ENCODE measurements at regions not wholly inside any gene's neighbourhood (a gene's known extent, or its start where the extent isn't known, plus 50 kb on each side); places are given as distances from the start of the nearest gene placed in this dataset.

- in situ Hi-C loops (cut with HindIII; ENCODE audit: low pct_unique_long_range_greater_than_20kb, low sequenced_read_pairs) = no loop called here
- no peak for TF ChIP-seq JUND (IDR thresholded peaks at IDR 0.05; ENCODE audit: low read depth)
- no peak for DNase-seq (ENCODE audit: low read depth in 1 of 2, low spot score in 1 of 2)
These were observed 319.7 kb upstream of the LRIG3 start for GRCh38 chr12:59240048-59240447.

- no peak for TF ChIP-seq JUND (IDR thresholded peaks at IDR 0.05; ENCODE audit: low read depth)
- DNase-seq (ENCODE audit: low read depth in 1 of 2, low spot score in 1 of 2) = no peak
- in situ Hi-C loops (cut with HindIII; ENCODE audit: low pct_unique_long_range_greater_than_20kb, low sequenced_read_pairs) = no loop called here
These were observed 314.1 kb upstream of the LRIG3 start for GRCh38 chr12:59234391-59234790.

- DNase-seq (ENCODE audit: low read depth in 1 of 2, low spot score in 1 of 2) = no peak
- no peak for TF ChIP-seq JUND (IDR thresholded peaks at IDR 0.05; ENCODE audit: low read depth)
- in situ Hi-C loops (cut with HindIII; ENCODE audit: low pct_unique_long_range_greater_than_20kb, low sequenced_read_pairs) = no loop called here
These were observed 310.0 kb upstream of the LRIG3 start for GRCh38 chr12:59230334-59230733.

- in situ Hi-C loops (cut with HindIII; ENCODE audit: low pct_unique_long_range_greater_than_20kb, low sequenced_read_pairs) = no loop called here
- TF ChIP-seq JUND (IDR thresholded peaks at IDR 0.05; ENCODE audit: low read depth) = no peak
- DNase-seq (ENCODE audit: low read depth in 1 of 2, low spot score in 1 of 2) = no peak
These were observed 298.8 kb upstream of the LRIG3 start for GRCh38 chr12:59219148-59219547.

- TF ChIP-seq JUND (IDR thresholded peaks at IDR 0.05; ENCODE audit: low read depth) = peak; percentile 62; the same call in 1 of the 2 replicates
- peak in 1 of 2 experiments; percentile 86 for DNase-seq (ENCODE audit: low read depth in 1 of 2, low spot score in 1 of 2)
- in situ Hi-C loops (cut with HindIII; ENCODE audit: low pct_unique_long_range_greater_than_20kb, low sequenced_read_pairs) = no loop called here
These were observed 276.7 kb upstream of the LRIG3 start for GRCh38 chr12:59196989-59197388.

- no peak for TF ChIP-seq JUND (IDR thresholded peaks at IDR 0.05; ENCODE audit: low read depth)
- in situ Hi-C loops (cut with HindIII; ENCODE audit: low pct_unique_long_range_greater_than_20kb, low sequenced_read_pairs) = no loop called here
- no peak for DNase-seq (ENCODE audit: low read depth in 1 of 2, low spot score in 1 of 2)
These were observed 274.5 kb upstream of the LRIG3 start for GRCh38 chr12:59194794-59195193.

- no peak for TF ChIP-seq JUND (IDR thresholded peaks at IDR 0.05; ENCODE audit: low read depth)
- in situ Hi-C loops (cut with HindIII; ENCODE audit: low pct_unique_long_range_greater_than_20kb, low sequenced_read_pairs) = no loop called here
- DNase-seq (ENCODE audit: low read depth in 1 of 2, low spot score in 1 of 2) = no peak
These were observed 273.3 kb upstream of the LRIG3 start for GRCh38 chr12:59193476-59194050.

GRCh38 chr12:59191372-59191771 lies 271.1 kb upstream of the LRIG3 start:
- in situ Hi-C loops (cut with HindIII; ENCODE audit: low pct_unique_long_range_greater_than_20kb, low sequenced_read_pairs) = no loop called here
- DNase-seq (ENCODE audit: low read depth in 1 of 2, low spot score in 1 of 2) = no peak
- TF ChIP-seq JUND (IDR thresholded peaks at IDR 0.05; ENCODE audit: low read depth) = no peak

- no peak for DNase-seq (ENCODE audit: low read depth in 1 of 2, low spot score in 1 of 2)
- no peak for TF ChIP-seq JUND (IDR thresholded peaks at IDR 0.05; ENCODE audit: low read depth)
- in situ Hi-C loops (cut with HindIII; ENCODE audit: low pct_unique_long_range_greater_than_20kb, low sequenced_read_pairs) = no loop called here
These were observed 266.1 kb upstream of the LRIG3 start for GRCh38 chr12:59186451-59186850.

- no peak for DNase-seq (ENCODE audit: low read depth in 1 of 2, low spot score in 1 of 2)
- no peak for TF ChIP-seq JUND (IDR thresholded peaks at IDR 0.05; ENCODE audit: low read depth)
- in situ Hi-C loops (cut with HindIII; ENCODE audit: low pct_unique_long_range_greater_than_20kb, low sequenced_read_pairs) = no loop called here
These were observed 265.0 kb upstream of the LRIG3 start for GRCh38 chr12:59185295-59185694.

- no peak for DNase-seq (ENCODE audit: low read depth in 1 of 2, low spot score in 1 of 2)
- in situ Hi-C loops (cut with HindIII; ENCODE audit: low pct_unique_long_range_greater_than_20kb, low sequenced_read_pairs) = no loop called here
- TF ChIP-seq JUND (IDR thresholded peaks at IDR 0.05; ENCODE audit: low read depth) = no peak
These were observed 262.6 kb upstream of the LRIG3 start for GRCh38 chr12:59182658-59183455.

- no peak for DNase-seq (ENCODE audit: low read depth in 1 of 2, low spot score in 1 of 2)
- in situ Hi-C loops (cut with HindIII; ENCODE audit: low pct_unique_long_range_greater_than_20kb, low sequenced_read_pairs) = no loop called here
- no peak for TF ChIP-seq JUND (IDR thresholded peaks at IDR 0.05; ENCODE audit: low read depth)
These were observed 261.9 kb upstream of the LRIG3 start for GRCh38 chr12:59182191-59182590.

- in situ Hi-C loops (cut with HindIII; ENCODE audit: low pct_unique_long_range_greater_than_20kb, low sequenced_read_pairs) = no loop called here
- no peak for TF ChIP-seq JUND (IDR thresholded peaks at IDR 0.05; ENCODE audit: low read depth)
These were observed 261.0 kb upstream of the LRIG3 start for GRCh38 chr12:59181196-59181777.

More at GRCh38 chr12:59181196-59181777, 261.0 kb upstream of the LRIG3 start:
- DNase-seq (ENCODE audit: low read depth in 1 of 2, low spot score in 1 of 2) = no peak
